ENCODE measurements at regions not wholly inside any gene's neighbourhood (a gene's known extent, or its start where the extent isn't known, plus 50 kb on each side); places are given as distances from the start of the nearest gene placed in this dataset.
A peak's percentile ranks its signal among the peaks of the same experiment; 100 is the strongest.
"Not testable (repeated sequence)": the region's sequence is repeated elsewhere in the genome, so short reads cannot be mapped to it uniquely, and the experiment has no call there.

GRCh38 chr10:27344568-27345454, 104.2 kb upstream of the ACBD5 start:
- no peaks in the 10 kb centered on the region for H3K9me2 ChIP-seq (replicated peaks; ENCODE audit: low read depth, low read length)
- no peaks in the 10 kb centered on the region for H3K27me3 ChIP-seq (ENCODE audit: insufficient read depth, low read length, poor library complexity, severe bottlenecking)
- H4K20me1 ChIP-seq (ENCODE audit: insufficient read depth, low read length, poor library complexity, severe bottlenecking) = no peaks in the 10 kb centered on the region
- H3K36me3 ChIP-seq (ENCODE audit: insufficient read depth, low read length) = no peaks in the 10 kb centered on the region
- no peak overlapping the region for H3K4me2 ChIP-seq (ENCODE audit: low read depth, low read length, poor library complexity, severe bottlenecking)
- no peak overlapping the region for H3K9ac ChIP-seq (ENCODE audit: low read depth, low read length, poor library complexity, severe bottlenecking)
- H3F3A ChIP-seq (ENCODE audit: low read depth) = no peaks in the 10 kb centered on the region
- no peaks in the 10 kb centered on the region for H3K4me1 ChIP-seq (ENCODE audit: insufficient read depth, low read length, poor library complexity, severe bottlenecking)
- H2AFZ ChIP-seq (ENCODE audit: low read length) = peak overlapping the region; percentile 42; the same call in 1 of the 2 replicates
- H3K9me3 ChIP-seq (ENCODE audit: insufficient read depth, low read depth, low read length) = no peaks in the 10 kb centered on the region
- no peak overlapping the region for H3K4me3 ChIP-seq (ENCODE audit: low read length, poor library complexity, severe bottlenecking)
- no peaks in the 10 kb centered on the region for H3K79me2 ChIP-seq (ENCODE audit: insufficient read depth, low read length)
- TF ChIP-seq EZH2phosphoT487 (IDR thresholded peaks at IDR 0.05; ENCODE audit: borderline replicate concordance) (no peak), CTCF (conservative IDR thresholded peaks at IDR 0.05; ENCODE audit: low read length) (no peak)

- no peaks in the 10 kb centered on the region for H3K4me1 ChIP-seq (ENCODE audit: insufficient read depth, low read length, poor library complexity, severe bottlenecking)
- H3F3A ChIP-seq (ENCODE audit: low read depth) = no peaks in the 10 kb centered on the region
- TF ChIP-seq CTCF (conservative IDR thresholded peaks at IDR 0.05; ENCODE audit: low read length) (no peak), EZH2phosphoT487 (IDR thresholded peaks at IDR 0.05; ENCODE audit: borderline replicate concordance) (no peak)
- H2AFZ ChIP-seq (ENCODE audit: low read length) = no peak overlapping the region
- no peaks in the 10 kb centered on the region for H3K79me2 ChIP-seq (ENCODE audit: insufficient read depth, low read length)
- H3K9ac ChIP-seq (ENCODE audit: low read depth, low read length, poor library complexity, severe bottlenecking) = no peak overlapping the region
- H3K36me3 ChIP-seq (ENCODE audit: insufficient read depth, low read length) = no peaks in the 10 kb centered on the region
- H4K20me1 ChIP-seq (ENCODE audit: insufficient read depth, low read length, poor library complexity, severe bottlenecking) = no peaks in the 10 kb centered on the region
- H3K4me3 ChIP-seq (ENCODE audit: low read length, poor library complexity, severe bottlenecking) = no peak overlapping the region
- no peaks in the 10 kb centered on the region for H3K9me3 ChIP-seq (ENCODE audit: insufficient read depth, low read depth, low read length)
- no peaks in the 10 kb centered on the region for H3K9me2 ChIP-seq (replicated peaks; ENCODE audit: low read depth, low read length)
- no peak overlapping the region for H3K4me2 ChIP-seq (ENCODE audit: low read depth, low read length, poor library complexity, severe bottlenecking)
- H3K27me3 ChIP-seq (ENCODE audit: insufficient read depth, low read length, poor library complexity, severe bottlenecking) = no peaks in the 10 kb centered on the region
Observed at GRCh38 chr10:27341001-27341400, 100.4 kb upstream of the ACBD5 start.

GRCh38 chr10:27335246-27335645, 94.6 kb upstream of the ACBD5 start:
- not testable (repeated sequence) for H3K9ac ChIP-seq (ENCODE audit: low read depth, low read length, poor library complexity, severe bottlenecking); H3K4me3 ChIP-seq (ENCODE audit: low read length, poor library complexity, severe bottlenecking); H3K4me2 ChIP-seq (ENCODE audit: low read depth, low read length, poor library complexity, severe bottlenecking); H4K20me1 ChIP-seq (ENCODE audit: insufficient read depth, low read length, poor library complexity, severe bottlenecking); H2AFZ ChIP-seq (ENCODE audit: low read length); H3K27me3 ChIP-seq (ENCODE audit: insufficient read depth, low read length, poor library complexity, severe bottlenecking); H3K9me3 ChIP-seq (ENCODE audit: insufficient read depth, low read depth, low read length); H3K36me3 ChIP-seq (ENCODE audit: insufficient read depth, low read length); H3K4me1 ChIP-seq (ENCODE audit: insufficient read depth, low read length, poor library complexity, severe bottlenecking); H3K9me2 ChIP-seq (replicated peaks; ENCODE audit: low read depth, low read length); H3K79me2 ChIP-seq (ENCODE audit: insufficient read depth, low read length); H3F3A ChIP-seq (ENCODE audit: low read depth)

- Histone ChIP-seq H3K9me2 (replicated peaks; ENCODE audit: low read depth, low read length) (no peaks in the 10 kb centered on the region), H3K36me3 (ENCODE audit: insufficient read depth, low read length) (no peaks in the 10 kb centered on the region), H3K9ac (ENCODE audit: low read depth, low read length, poor library complexity, severe bottlenecking) (no peak overlapping the region), H3K9me3 (ENCODE audit: insufficient read depth, low read depth, low read length) (no peaks in the 10 kb centered on the region), H3K27me3 (ENCODE audit: insufficient read depth, low read length, poor library complexity, severe bottlenecking) (no peaks in the 10 kb centered on the region), H3K4me2 (ENCODE audit: low read depth, low read length, poor library complexity, severe bottlenecking) (no peak overlapping the region), H2AFZ (ENCODE audit: low read length) (no peak overlapping the region), H3F3A (ENCODE audit: low read depth) (no peaks in the 10 kb centered on the region), H4K20me1 (ENCODE audit: insufficient read depth, low read length, poor library complexity, severe bottlenecking) (no peaks in the 10 kb centered on the region), H3K79me2 (ENCODE audit: insufficient read depth, low read length) (no peaks in the 10 kb centered on the region), H3K4me3 (ENCODE audit: low read length, poor library complexity, severe bottlenecking) (no peak overlapping the region), H3K4me1 (ENCODE audit: insufficient read depth, low read length, poor library complexity, severe bottlenecking) (peaks cover 4% of the 10 kb centered on the region)
- TF ChIP-seq EZH2phosphoT487 (IDR thresholded peaks at IDR 0.05; ENCODE audit: borderline replicate concordance) (no peak), CTCF (conservative IDR thresholded peaks at IDR 0.05; ENCODE audit: low read length) (no peak)
Observed at GRCh38 chr10:27330074-27330473, 89.5 kb upstream of the ACBD5 start.
